ENCODE measurements at regions not wholly inside any gene's neighbourhood (a gene's known extent, or its start where the extent isn't known, plus 50 kb on each side); places are given as distances from the start of the nearest gene placed in this dataset.

DNA sequence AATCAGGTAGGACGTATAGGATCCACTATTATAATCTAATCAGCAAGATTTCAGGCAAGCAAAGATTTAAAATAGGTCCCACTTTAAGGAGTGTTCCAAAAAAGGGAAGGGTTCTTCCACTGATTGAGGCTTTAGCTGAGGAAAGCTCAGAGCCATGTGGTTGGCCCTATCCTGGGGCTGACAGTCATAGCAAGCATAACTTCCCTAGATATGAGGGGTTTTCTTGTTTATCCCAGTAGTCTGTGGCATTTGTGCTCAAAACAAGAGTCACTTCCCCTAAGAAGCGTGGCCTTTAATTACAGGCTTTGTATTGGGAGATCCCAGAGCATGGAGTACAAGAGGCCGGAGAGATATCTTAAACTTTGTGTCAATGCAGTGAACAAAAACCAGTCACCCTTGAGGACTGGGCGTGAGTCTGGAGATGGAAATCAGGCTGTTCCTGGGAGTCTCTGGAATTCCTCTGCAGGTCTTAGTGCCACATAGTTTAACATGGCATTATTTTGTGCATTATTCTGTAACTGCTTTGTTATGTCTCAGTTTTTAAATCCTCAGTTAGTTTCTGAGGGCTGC lies 136.9 kb upstream of the FBXO11 start:
- TF ChIP-seq, protein P1, sequence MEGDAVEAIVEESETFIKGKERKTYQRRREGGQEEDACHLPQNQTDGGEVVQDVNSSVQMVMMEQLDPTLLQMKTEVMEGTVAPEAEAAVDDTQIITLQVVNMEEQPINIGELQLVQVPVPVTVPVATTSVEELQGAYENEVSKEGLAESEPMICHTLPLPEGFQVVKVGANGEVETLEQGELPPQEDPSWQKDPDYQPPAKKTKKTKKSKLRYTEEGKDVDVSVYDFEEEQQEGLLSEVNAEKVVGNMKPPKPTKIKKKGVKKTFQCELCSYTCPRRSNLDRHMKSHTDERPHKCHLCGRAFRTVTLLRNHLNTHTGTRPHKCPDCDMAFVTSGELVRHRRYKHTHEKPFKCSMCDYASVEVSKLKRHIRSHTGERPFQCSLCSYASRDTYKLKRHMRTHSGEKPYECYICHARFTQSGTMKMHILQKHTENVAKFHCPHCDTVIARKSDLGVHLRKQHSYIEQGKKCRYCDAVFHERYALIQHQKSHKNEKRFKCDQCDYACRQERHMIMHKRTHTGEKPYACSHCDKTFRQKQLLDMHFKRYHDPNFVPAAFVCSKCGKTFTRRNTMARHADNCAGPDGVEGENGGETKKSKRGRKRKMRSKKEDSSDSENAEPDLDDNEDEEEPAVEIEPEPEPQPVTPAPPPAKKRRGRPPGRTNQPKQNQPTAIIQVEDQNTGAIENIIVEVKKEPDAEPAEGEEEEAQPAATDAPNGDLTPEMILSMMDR (IDR thresholded peaks at IDR 0.05; ENCODE audit: insufficient read depth, low read length), result no peak
- no peak for TF ChIP-seq REST (IDR thresholded peaks at IDR 0.05; ENCODE audit: insufficient replicate concordance, low read depth)
- TF ChIP-seq POLR2AphosphoS5 (IDR thresholded peaks at IDR 0.05; ENCODE audit: low read depth), result no peak
